ENCODE measurements at regions not wholly inside any gene's neighbourhood (a gene's known extent, or its start where the extent isn't known, plus 50 kb on each side); places are given as distances from the start of the nearest gene placed in this dataset.

DNA sequence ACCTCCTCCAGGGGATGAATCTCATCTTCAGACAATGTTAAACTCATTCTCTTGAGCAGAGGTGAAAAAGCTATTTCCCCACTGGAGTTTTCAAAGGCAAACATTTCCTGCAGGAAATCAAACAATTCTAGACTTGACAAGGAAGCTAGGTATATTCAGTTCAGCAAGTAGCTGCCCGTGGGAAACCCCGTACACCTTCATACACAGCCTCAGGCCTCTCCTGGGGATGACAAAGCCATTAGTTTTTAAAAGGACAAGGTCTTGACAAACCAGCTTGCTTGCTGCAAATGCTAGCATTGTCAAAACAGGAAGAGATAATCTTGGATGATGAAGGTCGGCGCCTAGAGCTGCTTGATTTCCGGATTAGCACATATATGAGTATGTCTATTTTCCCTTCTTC is 1630.8 kb upstream of the TENM4 start:
- TF ChIP-seq CTCF (IDR thresholded peaks at IDR 0.05), result no peak
- TF ChIP-seq ZFX (IDR thresholded peaks at IDR 0.05; ENCODE audit: borderline replicate concordance), result no peak
